AG10803 (cell line): ENCODE measurements at regions not wholly inside any gene's neighbourhood (a gene's known extent, or its start where the extent isn't known, plus 50 kb on each side); places are given as distances from the start of the nearest gene placed in this dataset.

Source experiments
- DNase-seq: peaks from one replicate; pipeline ENCODE4 v3.0.0; 2010; ENCODE audit warnings: low read depth
- H3K4me3 ChIP-seq: 2 replicates; pipeline ENCODE4 v1.5.1; 2011; ENCODE audit warnings: mild to moderate bottlenecking, low read length, control low read depth
- TF ChIP-seq, protein P1 (sequence below): conservative IDR thresholded peaks from 2 replicates; pipeline ENCODE4 v1.5.1; 2011; ENCODE audit warnings: mild to moderate bottlenecking, low read length, control low read depth, inconsistent platforms

DNA sequence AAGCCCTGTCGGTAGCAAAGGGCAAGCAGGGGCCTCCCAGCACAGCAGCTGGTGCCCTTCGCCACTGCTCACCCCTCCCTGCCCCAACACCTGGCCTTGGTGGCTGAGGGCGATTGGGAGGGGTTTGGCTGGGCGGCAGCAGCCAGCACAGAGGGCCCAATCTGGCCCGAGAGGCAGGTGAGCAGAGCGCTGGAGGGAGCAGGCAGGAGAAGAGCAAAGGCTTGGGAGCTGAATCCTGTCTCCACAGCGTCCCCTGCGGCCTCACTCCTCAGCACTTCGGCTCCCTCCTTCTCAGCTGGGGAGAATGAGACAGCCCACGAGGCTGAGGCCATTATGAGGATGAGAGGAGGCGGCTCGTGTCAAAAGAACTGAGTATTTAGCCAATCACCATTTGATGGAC lies 74.9 kb upstream of the TAF1B start:
- TF ChIP-seq, protein P1, sequence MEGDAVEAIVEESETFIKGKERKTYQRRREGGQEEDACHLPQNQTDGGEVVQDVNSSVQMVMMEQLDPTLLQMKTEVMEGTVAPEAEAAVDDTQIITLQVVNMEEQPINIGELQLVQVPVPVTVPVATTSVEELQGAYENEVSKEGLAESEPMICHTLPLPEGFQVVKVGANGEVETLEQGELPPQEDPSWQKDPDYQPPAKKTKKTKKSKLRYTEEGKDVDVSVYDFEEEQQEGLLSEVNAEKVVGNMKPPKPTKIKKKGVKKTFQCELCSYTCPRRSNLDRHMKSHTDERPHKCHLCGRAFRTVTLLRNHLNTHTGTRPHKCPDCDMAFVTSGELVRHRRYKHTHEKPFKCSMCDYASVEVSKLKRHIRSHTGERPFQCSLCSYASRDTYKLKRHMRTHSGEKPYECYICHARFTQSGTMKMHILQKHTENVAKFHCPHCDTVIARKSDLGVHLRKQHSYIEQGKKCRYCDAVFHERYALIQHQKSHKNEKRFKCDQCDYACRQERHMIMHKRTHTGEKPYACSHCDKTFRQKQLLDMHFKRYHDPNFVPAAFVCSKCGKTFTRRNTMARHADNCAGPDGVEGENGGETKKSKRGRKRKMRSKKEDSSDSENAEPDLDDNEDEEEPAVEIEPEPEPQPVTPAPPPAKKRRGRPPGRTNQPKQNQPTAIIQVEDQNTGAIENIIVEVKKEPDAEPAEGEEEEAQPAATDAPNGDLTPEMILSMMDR, result no peak
- H3K4me3 ChIP-seq, result no peak overlapping the region
- DNase-seq, result no peak

DNA sequence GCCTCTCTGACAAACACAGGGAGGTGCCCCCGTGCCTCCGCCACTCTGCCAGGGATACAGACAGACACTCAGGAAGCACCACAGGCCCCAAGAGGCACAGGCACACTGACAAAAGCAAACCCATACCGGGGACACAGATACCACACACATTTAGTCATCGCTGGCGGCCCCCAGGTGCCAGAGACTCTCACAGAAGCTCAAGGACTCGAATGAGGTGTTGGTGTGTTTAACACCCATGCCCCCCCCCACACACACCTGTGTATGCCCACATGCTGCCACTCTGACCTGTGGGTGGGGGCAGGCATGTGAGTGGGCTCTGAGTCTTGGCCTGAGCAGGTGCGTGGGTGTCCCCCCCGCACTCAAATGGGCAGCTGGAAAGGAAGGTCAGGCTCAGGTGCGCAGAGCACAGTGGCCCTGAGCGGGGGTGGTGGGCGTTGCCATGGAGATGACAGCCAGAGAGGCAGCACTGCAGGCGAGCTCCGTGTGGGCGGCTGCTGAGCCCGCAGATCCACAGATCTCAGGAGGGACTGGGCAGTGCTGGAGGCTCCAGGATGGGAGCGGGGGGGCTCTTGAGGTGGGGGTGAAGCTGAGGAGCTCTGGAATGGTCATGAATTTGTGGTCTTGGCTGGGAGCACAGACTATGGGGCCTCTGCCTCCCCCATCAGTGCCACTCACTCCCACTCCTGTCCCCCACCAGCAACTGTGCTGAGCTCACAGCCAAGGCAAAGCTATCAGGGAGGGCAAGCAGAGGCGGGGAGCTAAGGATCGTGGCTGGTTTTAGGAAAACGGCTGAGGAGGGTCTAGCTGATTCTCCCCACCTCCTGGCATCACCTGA lies 73.9 kb upstream of the TAF1B start:
- DNase-seq, result no peak
- no peak overlapping the region for H3K4me3 ChIP-seq
- TF ChIP-seq, protein P1, result no peak

DNA sequence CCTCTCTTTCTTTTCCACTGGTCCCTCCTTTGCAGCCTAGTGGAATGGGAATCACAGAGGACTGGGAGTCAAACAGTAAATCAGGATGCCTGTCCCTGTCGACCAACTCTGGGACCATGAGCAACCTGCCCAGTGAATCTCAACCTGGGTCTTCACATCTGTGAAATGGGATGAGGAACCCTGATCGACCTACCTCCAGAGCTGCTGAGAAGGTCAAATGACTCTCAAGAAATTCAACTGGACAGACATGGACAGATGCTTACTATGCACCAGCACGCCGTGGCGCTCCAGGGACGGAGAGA lies 73.3 kb upstream of the TAF1B start:
- DNase-seq, result no peak
- no peak overlapping the region for H3K4me3 ChIP-seq
- TF ChIP-seq, protein P1, result no peak

DNA sequence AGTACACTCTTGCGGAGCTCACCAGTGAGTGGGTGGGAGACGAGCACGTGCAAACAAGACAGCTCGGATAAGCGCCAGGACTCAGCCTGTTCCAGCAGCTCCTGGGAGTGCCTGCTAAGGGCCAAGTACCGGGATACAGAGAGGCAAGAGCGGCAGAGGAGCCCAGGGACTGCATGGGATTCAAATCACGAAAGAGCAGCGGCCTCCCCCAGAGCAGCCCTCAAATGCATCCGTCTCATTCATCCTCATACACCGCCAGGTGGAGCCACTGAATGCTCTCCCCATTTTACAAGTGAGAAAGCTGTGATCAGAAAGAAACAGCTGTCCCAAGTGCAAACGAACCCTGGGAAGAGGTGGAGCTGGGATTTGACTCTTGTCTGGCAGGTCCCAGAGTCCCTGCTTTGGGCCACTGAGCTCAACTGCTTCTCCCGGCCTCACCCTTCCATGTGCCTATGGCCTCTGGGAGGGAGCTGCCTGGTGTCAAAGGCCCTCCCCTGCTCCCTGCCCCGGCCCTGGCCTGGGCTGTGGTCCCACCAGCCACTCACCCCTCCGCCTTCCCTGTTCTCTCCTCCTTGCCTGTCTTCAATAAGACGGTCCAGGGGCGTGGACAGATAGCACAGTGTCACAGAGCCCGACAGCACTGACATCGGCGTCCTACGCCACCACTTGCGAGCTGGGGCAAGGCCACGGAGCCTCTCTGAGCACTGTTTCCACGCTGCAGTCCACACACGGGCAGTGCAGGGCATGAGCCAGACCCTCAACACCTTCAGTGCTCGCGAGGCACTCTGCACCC lies 72.8 kb upstream of the TAF1B start:
- no peak overlapping the region for H3K4me3 ChIP-seq
- peak; percentile 76 for DNase-seq
- TF ChIP-seq, protein P1, result peak; percentile 81

DNA sequence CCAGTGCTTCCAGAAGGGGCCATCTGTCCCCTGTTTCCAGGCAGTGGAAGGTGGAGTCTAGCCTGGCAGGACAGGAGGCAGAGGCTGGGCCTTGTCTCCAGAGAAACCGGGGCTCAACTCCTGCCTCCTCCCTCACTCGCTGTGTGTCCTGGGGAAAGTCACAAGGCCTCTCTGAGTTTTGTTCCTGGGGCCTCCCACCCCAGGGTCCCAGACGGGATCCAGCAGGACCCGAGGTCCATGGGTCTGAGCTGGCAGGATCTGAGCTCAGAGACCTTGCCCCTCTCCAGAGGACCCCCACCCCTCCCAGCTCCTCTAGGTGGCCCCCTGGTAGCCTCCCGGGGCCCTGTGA lies 72.2 kb upstream of the TAF1B start:
- TF ChIP-seq, protein P1, result no peak
- H3K4me3 ChIP-seq, result no peak overlapping the region
- DNase-seq, result no peak

DNA sequence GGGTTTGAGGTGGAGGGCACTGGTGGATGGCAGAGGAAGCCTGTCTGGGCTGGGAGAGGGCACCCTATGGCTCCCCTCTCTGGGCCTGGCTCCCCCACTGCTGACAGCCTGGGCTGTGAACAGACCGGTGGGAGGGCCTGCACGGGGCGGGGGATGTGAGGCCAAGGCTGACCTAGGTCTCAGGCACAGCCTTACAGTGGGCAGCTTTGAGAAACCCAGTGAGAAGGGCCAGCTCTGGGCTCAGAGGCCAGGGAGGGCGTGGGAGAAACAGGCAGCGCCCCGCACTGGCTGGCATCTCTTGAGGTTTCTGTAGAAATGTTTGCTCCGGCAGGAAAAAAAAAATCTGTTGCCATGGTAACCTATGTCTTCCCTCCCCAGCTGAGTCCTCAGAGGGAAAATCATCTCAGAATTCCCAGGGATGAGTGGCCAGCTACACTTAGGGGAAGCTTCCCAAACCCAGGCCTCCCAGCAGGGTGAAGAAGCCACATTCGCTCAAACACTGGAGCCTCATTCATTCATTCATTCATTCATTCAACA lies 71.7 kb upstream of the TAF1B start:
- peak; percentile 83 for DNase-seq
- TF ChIP-seq, protein P1, result peak; percentile 41

More for the DNA sequence above, 71.7 kb upstream of the TAF1B start:
- H3K4me3 ChIP-seq, result no peak overlapping the region
